Ascending aorta (tissue), 2 donors: ENCODE measurements at regions not wholly inside any gene's neighbourhood (a gene's known extent, or its start where the extent isn't known, plus 50 kb on each side); places are given as distances from the start of the nearest gene placed in this dataset.

ENCODE experiments used
- DNase-seq, 2 donors: peaks; one replicate each; pipeline ENCODE4 v3.0.0-alpha.2; 2019; ENCODE audit warnings: low spot score in 2 of 2
- H3K27ac ChIP-seq, 2 donors: fragments of 200-600 bp; sonication (generic); one replicate each; pipeline ENCODE4 v1.5.1; 2016 to 2017; ENCODE audit warnings: mild to moderate bottlenecking in 1 of 2
- H3K27me3 ChIP-seq: fragments of 200-600 bp; sonication (generic); one replicate; pipeline ENCODE4 v1.5.1; 2017
- H3K36me3 ChIP-seq, 2 donors: fragments of 200-600 bp; sonication (generic); one replicate each; pipeline ENCODE4 v1.5.1; 2016
- H3K4me1 ChIP-seq, 2 donors: fragments of 200-600 bp; sonication (generic); one replicate each; pipeline ENCODE4 v1.5.1; 2016 to 2017; ENCODE audit warnings: mild to moderate bottlenecking in 1 of 2
- H3K4me3 ChIP-seq, 2 donors: fragments of 200-600 bp; sonication (generic); one replicate each; pipeline ENCODE4 v1.5.1; 2016 to 2017; ENCODE audit warnings: mild to moderate bottlenecking in 1 of 2
- H3K9me3 ChIP-seq, 2 donors: fragments of 200-600 bp; sonication (generic); one replicate each; pipeline ENCODE4 v1.5.1; 2016
- CTCF ChIP-seq, 3 experiments: fragments of 200-600 bp in 2 of 3; fragments of 450-650 bp in 1 of 3; sonication (generic) in 2 of 3; IDR thresholded peaks; one replicate each; pipeline ENCODE4 v1.5.1; 2016 to 2019; ENCODE audit warnings: antibody characterized with exemption in 3 of 3, mild to moderate bottlenecking in 1 of 3, moderate library complexity in 1 of 3
- intact Hi-C: fragments of 100-400 bp; cut with DNase I; formaldehyde crosslinking; loops from one replicate; pipeline ENCODE4 v1.15.1; 2023

- intact Hi-C loops = loop anchor here (5.0 kb wide), 1 partner anchor 66 kb away; no protein-coding TSS in a partner anchor
- no peaks in the 10 kb centered on the region for H3K27me3 ChIP-seq
- H3K9me3 ChIP-seq = no peaks in the 10 kb centered on the region
- DNase-seq = no peak
- no peak overlapping the region for H3K4me3 ChIP-seq
- no peak for TF ChIP-seq CTCF (IDR thresholded peaks at IDR 0.05)
- H3K27ac ChIP-seq = no peak overlapping the region
- no peaks in the 10 kb centered on the region for H3K36me3 ChIP-seq
- H3K4me1 ChIP-seq = peaks cover 2 to 27% of the 10 kb centered on the region in 2 donors
These were observed 107.9 kb upstream of the GALNT15 start for GRCh38 chr3:16066545-16066944.

- Histone ChIP-seq H3K27me3 (no peaks in the 10 kb centered on the region), H3K9me3 (no peaks in the 10 kb centered on the region), H3K4me3 (no peak overlapping the region), H3K4me1 (peaks cover 2 to 27% of the 10 kb centered on the region in 2 donors), H3K36me3 (no peaks in the 10 kb centered on the region), H3K27ac (no peak overlapping the region)
- no peak for TF ChIP-seq CTCF (IDR thresholded peaks at IDR 0.05)
- intact Hi-C loops = loop anchor here (5.0 kb wide), 1 partner anchor 65 kb away; no protein-coding TSS in a partner anchor
- DNase-seq = no peak
These were observed 107.5 kb upstream of the GALNT15 start for GRCh38 chr3:16066975-16067374.

- intact Hi-C loops = loop anchor here (5.0 kb wide), 1 partner anchor 64 kb away; no protein-coding TSS in a partner anchor
- H3K4me1 ChIP-seq = peaks cover 2 to 27% of the 10 kb centered on the region in 2 donors
- no peak for TF ChIP-seq CTCF (IDR thresholded peaks at IDR 0.05)
- no peaks in the 10 kb centered on the region for H3K27me3 ChIP-seq
- H3K27ac ChIP-seq = peak overlapping the region in 1 of 2 donors; percentile 70
- no peaks in the 10 kb centered on the region for H3K36me3 ChIP-seq
- H3K9me3 ChIP-seq = no peaks in the 10 kb centered on the region
- DNase-seq = no peak
- H3K4me3 ChIP-seq = no peak overlapping the region
These were observed 106.5 kb upstream of the GALNT15 start for GRCh38 chr3:16067837-16068471.

GRCh38 chr3:16069149-16069922, 105.1 kb upstream of the GALNT15 start:
- H3K4me3 ChIP-seq = no peak overlapping the region
- H3K9me3 ChIP-seq = no peaks in the 10 kb centered on the region
- no peaks in the 10 kb centered on the region for H3K36me3 ChIP-seq
- DNase-seq = no peak
- intact Hi-C loops = loop anchor here (5.0 kb wide), 1 partner anchor 63 kb away; no protein-coding TSS in a partner anchor
- H3K27ac ChIP-seq = peak overlapping the region in 1 of 2 donors; percentile 20
- no peaks in the 10 kb centered on the region for H3K27me3 ChIP-seq
- peaks cover 2 to 27% of the 10 kb centered on the region in 2 donors for H3K4me1 ChIP-seq
- no peak for TF ChIP-seq CTCF (IDR thresholded peaks at IDR 0.05)

- no peak overlapping the region for H3K4me3 ChIP-seq
- H3K9me3 ChIP-seq = no peaks in the 10 kb centered on the region
- intact Hi-C loops = no loop called here
- H3K36me3 ChIP-seq = no peaks in the 10 kb centered on the region
- H3K27ac ChIP-seq = no peak overlapping the region
- DNase-seq = no peak
- no peaks in the 10 kb centered on the region for H3K27me3 ChIP-seq
- no peak for TF ChIP-seq CTCF (IDR thresholded peaks at IDR 0.05)
- peaks cover 0 to 18% of the 10 kb centered on the region in 2 donors for H3K4me1 ChIP-seq
These were observed 103.8 kb upstream of the GALNT15 start for GRCh38 chr3:16070707-16071106.
